PC-9 (cell line): ENCODE measurements at regions not wholly inside any gene's neighbourhood (a gene's known extent, or its start where the extent isn't known, plus 50 kb on each side); places are given as distances from the start of the nearest gene placed in this dataset.

Experiments used
- BruUV-seq: library from RNA; stranded (reverse); fragments of 400-500 nt; replicated peaks from 2 replicates; lab custom pipeline; 2021; lab: Mats Ljungman, UMichigan
- CTCF ChIA-PET: fragments of 300-600 bp; sonication (Branson Sonifier 250); formaldehyde crosslinking; loops from one replicate; lab custom pipeline; 2022; ENCODE audit warnings: antibody characterized with exemption; lab: Charles Lee
- POLR2A ChIA-PET: fragments of 300-600 bp; sonication (Branson Sonifier 250); formaldehyde crosslinking; loops from one replicate; lab custom pipeline; 2022; ENCODE audit warnings: antibody characterized with exemption; ENCODE audit not compliant: unreplicated experiment; lab: Charles Lee
- DNase-seq, 2 experiments: peaks; one replicate each; pipeline versions ENCODE4 v3.0.0 to v3.0.0-alpha.2; 2015 to 2022; ENCODE audit warnings: mixed read lengths in 1 of 2
- H2AFZ ChIP-seq: fragments of 200-600 bp; sonication (generic); 2 replicates; pipeline ENCODE4 v1.8.1; 2017; ENCODE audit warnings: antibody characterized with exemption
- H3F3A ChIP-seq: fragments of 200-600 bp; sonication (generic); 2 replicates; pipeline ENCODE4 v1.8.1; 2017; ENCODE audit warnings: antibody characterized with exemption, mild to moderate bottlenecking, low read depth; ENCODE audit not compliant: insufficient read depth
- H3K27ac ChIP-seq: fragments of 200-600 bp; sonication (generic); 2 replicates; pipeline ENCODE4 v1.6.1; 2016; ENCODE audit warnings: mixed run types
- H3K27me3 ChIP-seq: fragments of 200-600 bp; sonication (generic); 2 replicates; pipeline ENCODE4 v1.6.1; 2016; ENCODE audit warnings: low read depth, mixed run types; ENCODE audit not compliant: insufficient read depth
- H3K36me3 ChIP-seq: fragments of 200-600 bp; sonication (generic); 2 replicates; pipeline ENCODE4 v1.6.1; 2016; ENCODE audit warnings: low read depth, mixed run types
- H3K4me1 ChIP-seq: fragments of 200-600 bp; sonication (generic); replicated peaks from 2 replicates; pipeline ENCODE4 v1.6.1; 2016; ENCODE audit warnings: mixed run types; ENCODE audit not compliant: insufficient read depth
- H3K4me2 ChIP-seq: fragments of 200-600 bp; sonication (generic); 2 replicates; pipeline ENCODE4 v1.6.1; 2017; ENCODE audit warnings: mixed run types
- H3K4me3 ChIP-seq: fragments of 200-600 bp; sonication (generic); 2 replicates; pipeline ENCODE4 v1.6.1; 2016; ENCODE audit warnings: mixed run types
- H3K79me2 ChIP-seq: fragments of 200-600 bp; sonication (generic); 2 replicates; pipeline ENCODE4 v1.6.1; 2017; ENCODE audit warnings: low read depth, mixed run types
- H3K9me2 ChIP-seq: fragments of 200-600 bp; sonication (generic); 2 replicates; pipeline ENCODE4 v1.8.1; 2017; ENCODE audit warnings: mild to moderate bottlenecking; ENCODE audit not compliant: insufficient read depth
- H3K9me3 ChIP-seq: fragments of 200-600 bp; sonication (generic); 2 replicates; pipeline ENCODE4 v1.8.1; 2016; ENCODE audit warnings: low read depth; ENCODE audit not compliant: insufficient read depth
- H4K20me1 ChIP-seq: fragments of 200-600 bp; sonication (generic); 2 replicates; pipeline ENCODE4 v1.8.1; 2017; ENCODE audit not compliant: insufficient read depth
- CTCF ChIP-seq: fragments of 200-600 bp; sonication (generic); conservative IDR thresholded peaks from 2 replicates; pipeline ENCODE4 v1.6.1; 2017; ENCODE audit warnings: mixed run types, antibody characterized with exemption, mild to moderate bottlenecking, moderate library complexity
- EZH2 ChIP-seq: fragments of 200-600 bp; sonication (generic); IDR thresholded peaks from 2 replicates; pipeline ENCODE4 v1.8.0; 2017; ENCODE audit warnings: antibody characterized with exemption, low read depth
- intact Hi-C: fragments of 100-400 bp; cut with micrococcal nuclease; formaldehyde crosslinking; loops from one replicate; pipeline ENCODE4 v1.10.0; 2022; ENCODE audit not compliant: unreplicated experiment

GRCh38 chr2:7262727-7263126 lies 345.5 kb downstream of the RNF144A start:
- BruUV-seq, result no TSS peak
- TF ChIP-seq EZH2, result no peak
- no peak for TF ChIP-seq CTCF
- CTCF ChIA-PET, result no interaction called here

GRCh38 chr2:7264791-7265190 lies 347.6 kb downstream of the RNF144A start:
- Histone ChIP-seq H3K9me2 (no peaks in the 10 kb centered on the region), H4K20me1 (no peaks in the 10 kb centered on the region; the same call in 1 of the 2 replicates), H3K79me2 (no peaks in the 10 kb centered on the region), H3K4me1 (no peaks in the 10 kb centered on the region), H3F3A (no peaks in the 10 kb centered on the region), H3K27ac (no peak overlapping the region), H3K9me3 (no peaks in the 10 kb centered on the region), H3K4me3 (no peak overlapping the region), H3K36me3 (no peaks in the 10 kb centered on the region), H3K27me3 (peaks cover 70% of the 10 kb centered on the region), H3K4me2 (no peak overlapping the region), H2AFZ (no peak overlapping the region)
- no peak for DNase-seq
- ChIA-PET POLR2A (no interaction called here), CTCF (no interaction called here)
- TF ChIP-seq EZH2 (no peak), CTCF (no peak)
- intact Hi-C loops, result no loop called here
- BruUV-seq, result no TSS peak

More at GRCh38 chr2:7262727-7263126, 345.5 kb downstream of the RNF144A start:
- DNase-seq, result no peak
- POLR2A ChIA-PET, result no interaction called here
- no peaks in the 10 kb centered on the region for H3K4me1 ChIP-seq
- peaks cover 62% of the 10 kb centered on the region for H3K27me3 ChIP-seq
- no peaks in the 10 kb centered on the region for H3K36me3 ChIP-seq
- H3F3A ChIP-seq, result no peaks in the 10 kb centered on the region
- H3K9me2 ChIP-seq, result no peaks in the 10 kb centered on the region
- intact Hi-C loops, result no loop called here
- no peak overlapping the region for H3K4me2 ChIP-seq
- no peak overlapping the region for H2AFZ ChIP-seq
- no peaks in the 10 kb centered on the region for H3K79me2 ChIP-seq
- no peaks in the 10 kb centered on the region for H4K20me1 ChIP-seq
- H3K4me3 ChIP-seq, result no peak overlapping the region
- no peaks in the 10 kb centered on the region for H3K9me3 ChIP-seq
- H3K27ac ChIP-seq, result no peak overlapping the region

- Histone ChIP-seq H3K4me2 (no peak overlapping the region), H3F3A (no peaks in the 10 kb centered on the region), H3K4me1 (no peaks in the 10 kb centered on the region), H3K36me3 (no peaks in the 10 kb centered on the region), H3K9me3 (no peaks in the 10 kb centered on the region), H3K9me2 (no peaks in the 10 kb centered on the region), H4K20me1 (no peaks in the 10 kb centered on the region; the same call in 1 of the 2 replicates), H3K27me3 (peaks cover 71% of the 10 kb centered on the region), H3K4me3 (no peak overlapping the region), H2AFZ (no peak overlapping the region), H3K79me2 (no peaks in the 10 kb centered on the region), H3K27ac (no peak overlapping the region)
- intact Hi-C loops, result no loop called here
- no peak for TF ChIP-seq CTCF
- no peak for TF ChIP-seq EZH2
- ChIA-PET POLR2A (no interaction called here), CTCF (no interaction called here)
- DNase-seq, result no peak
- no TSS peak for BruUV-seq
Measured at GRCh38 chr2:7265286-7265685, 348.1 kb downstream of the RNF144A start.
